NB4 (cell line): ENCODE measurements at regions not wholly inside any gene's neighbourhood (a gene's known extent, or its start where the extent isn't known, plus 50 kb on each side); places are given as distances from the start of the nearest gene placed in this dataset.

Experiments used
- DNase-seq: peaks from one replicate; pipeline ENCODE4 v3.0.0; 2010; ENCODE audit warnings: low read depth
- H3K4me3 ChIP-seq: one replicate; pipeline ENCODE4 v1.5.1; 2011; ENCODE audit warnings: mild to moderate bottlenecking, low read depth, low read length, moderate library complexity
- MYC ChIP-seq: IDR thresholded peaks from 2 replicates; pipeline ENCODE4 v1.6.1; 2011; ENCODE audit warnings: low read depth, low read length
- POLR2A ChIP-seq: IDR thresholded peaks from 2 replicates; pipeline ENCODE4 v1.6.1; 2011; ENCODE audit warnings: mild to moderate bottlenecking; ENCODE audit not compliant: insufficient read length; ENCODE audit errors: extremely low read depth
- TF ChIP-seq, protein P1 (sequence below): IDR thresholded peaks from 2 replicates; pipeline ENCODE4 v1.6.1; 2011; ENCODE audit warnings: low read depth, low read length
- TF ChIP-seq, protein P2 (sequence below): IDR thresholded peaks from one replicate; pipeline ENCODE4 v1.5.1; 2012; ENCODE audit warnings: low read depth, low read length

DNA sequence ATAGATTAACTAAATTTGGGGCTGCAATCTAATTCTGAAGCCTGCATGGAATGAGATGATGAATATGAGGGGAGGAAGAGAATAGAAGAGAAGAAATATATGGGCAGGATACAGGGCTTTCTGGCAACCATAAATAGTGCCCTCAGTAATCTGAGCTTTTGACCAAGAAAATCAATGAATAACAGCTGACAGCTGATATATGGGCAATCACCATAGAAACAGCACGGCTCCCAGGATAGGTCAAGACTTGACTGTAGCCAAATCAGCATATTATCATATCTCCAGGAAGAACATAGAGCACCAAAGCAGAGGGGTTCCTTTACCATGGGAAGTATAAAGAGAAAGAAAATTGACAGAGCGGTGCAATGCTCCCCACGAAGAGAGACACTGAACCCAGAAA lies 643.8 kb upstream of the TENM4 start:
- DNase-seq: no peak
- TF ChIP-seq MYC (no peak), POLR2A (no peak)
- TF ChIP-seq, protein P1, sequence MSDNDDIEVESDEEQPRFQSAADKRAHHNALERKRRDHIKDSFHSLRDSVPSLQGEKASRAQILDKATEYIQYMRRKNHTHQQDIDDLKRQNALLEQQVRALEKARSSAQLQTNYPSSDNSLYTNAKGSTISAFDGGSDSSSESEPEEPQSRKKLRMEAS: no peak
- TF ChIP-seq, protein P2, sequence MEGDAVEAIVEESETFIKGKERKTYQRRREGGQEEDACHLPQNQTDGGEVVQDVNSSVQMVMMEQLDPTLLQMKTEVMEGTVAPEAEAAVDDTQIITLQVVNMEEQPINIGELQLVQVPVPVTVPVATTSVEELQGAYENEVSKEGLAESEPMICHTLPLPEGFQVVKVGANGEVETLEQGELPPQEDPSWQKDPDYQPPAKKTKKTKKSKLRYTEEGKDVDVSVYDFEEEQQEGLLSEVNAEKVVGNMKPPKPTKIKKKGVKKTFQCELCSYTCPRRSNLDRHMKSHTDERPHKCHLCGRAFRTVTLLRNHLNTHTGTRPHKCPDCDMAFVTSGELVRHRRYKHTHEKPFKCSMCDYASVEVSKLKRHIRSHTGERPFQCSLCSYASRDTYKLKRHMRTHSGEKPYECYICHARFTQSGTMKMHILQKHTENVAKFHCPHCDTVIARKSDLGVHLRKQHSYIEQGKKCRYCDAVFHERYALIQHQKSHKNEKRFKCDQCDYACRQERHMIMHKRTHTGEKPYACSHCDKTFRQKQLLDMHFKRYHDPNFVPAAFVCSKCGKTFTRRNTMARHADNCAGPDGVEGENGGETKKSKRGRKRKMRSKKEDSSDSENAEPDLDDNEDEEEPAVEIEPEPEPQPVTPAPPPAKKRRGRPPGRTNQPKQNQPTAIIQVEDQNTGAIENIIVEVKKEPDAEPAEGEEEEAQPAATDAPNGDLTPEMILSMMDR: no peak
- no peak overlapping the region for H3K4me3 ChIP-seq

DNA sequence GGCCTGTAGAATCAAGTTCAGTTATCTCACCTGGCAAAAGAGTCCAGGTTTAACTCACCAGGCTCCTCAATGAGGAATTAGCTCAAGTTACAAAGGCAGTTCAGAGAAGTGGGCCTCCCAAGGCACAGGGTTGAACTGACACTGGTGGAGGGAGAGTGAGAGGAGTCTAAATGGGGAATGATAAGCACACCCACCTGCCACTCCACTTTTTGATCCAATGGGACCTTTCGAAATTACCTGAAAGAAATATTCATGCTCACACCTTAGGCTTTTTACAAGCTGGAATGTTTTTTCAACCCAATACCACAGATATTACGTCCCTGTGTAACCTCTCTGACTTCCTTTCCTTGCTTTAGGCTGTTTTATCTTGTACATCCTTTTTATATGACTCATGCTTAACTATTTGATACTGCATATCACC lies 642.7 kb upstream of the TENM4 start:
- no peak for TF ChIP-seq MYC
- TF ChIP-seq, protein P2: no peak
- TF ChIP-seq, protein P1: no peak
- TF ChIP-seq POLR2A: no peak
- no peak overlapping the region for H3K4me3 ChIP-seq
- DNase-seq: no peak

DNA sequence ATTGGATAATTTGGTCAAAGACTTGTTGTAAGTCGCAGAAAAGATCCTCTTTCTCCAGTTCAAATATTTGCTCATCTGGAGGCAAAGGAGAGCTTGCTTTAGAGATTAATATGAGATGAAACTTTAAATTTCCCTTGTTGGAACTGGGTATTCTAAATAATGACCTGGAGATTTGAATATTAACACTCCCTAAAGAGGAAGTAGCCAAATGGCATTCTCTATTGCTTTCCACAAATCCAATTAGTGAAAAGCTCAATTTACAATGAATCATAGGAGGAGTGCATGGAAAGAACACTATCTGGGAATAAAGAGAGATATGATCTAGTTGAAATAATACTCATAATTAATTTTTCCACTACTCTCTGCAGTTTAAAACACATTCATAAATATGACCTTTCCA lies 641.6 kb upstream of the TENM4 start:
- TF ChIP-seq MYC (no peak), POLR2A (no peak)
- TF ChIP-seq, protein P2: no peak
- TF ChIP-seq, protein P1: no peak
- no peak for DNase-seq
- no peak overlapping the region for H3K4me3 ChIP-seq

DNA sequence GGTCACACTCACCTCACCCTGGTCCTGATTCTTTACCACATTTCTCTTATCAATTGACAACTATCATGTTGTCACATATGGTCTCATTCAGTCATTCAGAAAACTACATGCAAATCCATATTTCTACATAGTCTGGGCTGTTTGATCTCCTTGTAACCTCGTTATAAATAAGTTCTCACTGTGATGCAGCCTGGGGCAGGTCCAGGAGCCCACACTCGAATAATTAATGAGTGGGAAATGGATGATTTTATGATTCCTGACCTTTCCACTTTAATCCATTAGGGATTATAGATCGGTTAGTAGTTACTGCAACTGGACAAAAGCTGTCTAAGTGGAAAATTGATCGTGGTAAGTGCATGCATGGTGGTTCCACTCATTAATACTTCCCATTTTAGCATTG lies 636.3 kb upstream of the TENM4 start:
- no peak overlapping the region for H3K4me3 ChIP-seq
- TF ChIP-seq POLR2A: no peak
- TF ChIP-seq, protein P2: no peak
- TF ChIP-seq MYC: no peak
- TF ChIP-seq, protein P1: no peak
- DNase-seq: no peak

DNA sequence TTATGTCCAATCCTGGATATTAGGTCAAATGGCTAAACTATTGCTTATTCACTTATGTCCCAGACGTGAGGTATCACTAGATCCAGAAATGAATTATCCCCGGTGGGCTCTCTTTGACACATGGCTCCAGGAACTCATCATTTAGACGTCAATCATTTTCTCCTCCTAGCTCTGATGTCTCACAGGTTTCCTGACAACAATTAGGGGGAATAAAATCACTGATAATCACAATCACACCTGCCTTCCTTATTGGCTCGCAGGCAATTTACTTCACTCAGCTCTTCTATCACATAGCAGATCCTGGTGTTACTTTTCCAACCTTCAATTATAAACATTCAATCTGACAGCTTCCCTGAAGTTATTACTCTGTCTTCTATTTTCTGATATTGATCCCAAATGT lies 634.0 kb upstream of the TENM4 start:
- no peak for TF ChIP-seq MYC
- TF ChIP-seq, protein P1: no peak
- no peak for DNase-seq
- H3K4me3 ChIP-seq: no peak overlapping the region

DNA sequence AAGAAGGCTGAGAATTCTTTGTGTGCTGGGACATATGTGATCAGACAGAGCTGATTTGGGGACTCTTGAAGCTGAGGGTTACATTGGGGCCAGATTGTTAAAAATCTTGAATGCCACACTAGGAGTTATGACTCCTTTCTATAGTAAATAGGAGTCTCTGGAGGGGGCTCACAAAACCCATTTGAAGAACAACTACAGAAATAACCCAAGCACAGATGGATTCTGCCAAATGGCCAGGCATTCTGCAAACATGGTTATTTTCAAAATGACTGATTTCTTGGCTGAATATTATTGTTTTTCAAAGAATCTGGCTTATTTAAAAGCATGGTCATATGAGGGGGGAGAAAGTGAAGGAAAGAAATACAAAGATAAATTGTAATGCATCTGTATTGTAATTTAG lies 625.5 kb upstream of the TENM4 start:
- TF ChIP-seq MYC (no peak), POLR2A (no peak)
- TF ChIP-seq, protein P1: no peak
- TF ChIP-seq, protein P2: no peak
- no peak for DNase-seq

More for the DNA sequence above, 625.5 kb upstream of the TENM4 start:
- no peak overlapping the region for H3K4me3 ChIP-seq
